ENCODE measurements at regions not wholly inside any gene's neighbourhood (a gene's known extent, or its start where the extent isn't known, plus 50 kb on each side); places are given as distances from the start of the nearest gene placed in this dataset.

GRCh38 chr12:11561411-11561810 is 88.1 kb upstream of the ETV6 start:
- intact Hi-C loops (cut with DNase I), result no loop called here
- FAIRE-seq, result no peak

GRCh38 chr12:11563785-11564739 is 85.4 kb upstream of the ETV6 start:
- Histone ChIP-seq H3K9ac (ENCODE audit: low read length in 3 of 3) (no peak overlapping the region), H3K36me3 (ENCODE audit: control insufficient read depth in 2 of 3, insufficient read depth in 3 of 3, low read length in 3 of 3) (no peaks in the 10 kb centered on the region), H3K27ac (ENCODE audit: low read depth in 2 of 2, low read length in 2 of 2) (no peak overlapping the region), H3K27me3 (ENCODE audit: control insufficient read depth, insufficient read depth, low read length) (no peaks in the 10 kb centered on the region), H3K4me1 (ENCODE audit: control insufficient read depth in 2 of 3, insufficient read depth in 2 of 3, low read depth in 1 of 3, low read length in 3 of 3) (no peaks in the 10 kb centered on the region), H3K4me3 (ENCODE audit: low read length in 3 of 3) (no peak overlapping the region), H3K9me3 (ENCODE audit: control insufficient read depth in 2 of 3, insufficient read depth in 1 of 3, low read length in 3 of 3) (no peaks in the 10 kb centered on the region)
- intact Hi-C loops (cut with DNase I), result no loop called here
- FAIRE-seq (peak; percentile 42), DNase-seq (no peak)
- TF ChIP-seq CTCF (IDR thresholded peaks at IDR 0.05; ENCODE audit: borderline replicate concordance, extremely low read depth, insufficient read depth), result no peak

More at GRCh38 chr12:11561411-11561810, 88.1 kb upstream of the ETV6 start:
- Histone ChIP-seq H3K27ac (ENCODE audit: low read depth in 2 of 2, low read length in 2 of 2) (no peak overlapping the region), H3K9me3 (ENCODE audit: control insufficient read depth in 2 of 3, insufficient read depth in 1 of 3, low read length in 3 of 3) (no peaks in the 10 kb centered on the region), H3K4me1 (ENCODE audit: control insufficient read depth in 2 of 3, insufficient read depth in 2 of 3, low read depth in 1 of 3, low read length in 3 of 3) (no peaks in the 10 kb centered on the region), H3K36me3 (ENCODE audit: control insufficient read depth in 2 of 3, insufficient read depth in 3 of 3, low read length in 3 of 3) (no peaks in the 10 kb centered on the region), H3K27me3 (ENCODE audit: control insufficient read depth, insufficient read depth, low read length) (no peaks in the 10 kb centered on the region), H3K4me3 (ENCODE audit: low read length in 3 of 3) (no peak overlapping the region), H3K9ac (ENCODE audit: low read length in 3 of 3) (no peak overlapping the region)
- no peak for TF ChIP-seq CTCF (IDR thresholded peaks at IDR 0.05; ENCODE audit: borderline replicate concordance, extremely low read depth, insufficient read depth)
- no peak for DNase-seq

GRCh38 chr12:11564984-11565651 is 84.4 kb upstream of the ETV6 start:
- intact Hi-C loops (cut with DNase I), result no loop called here
- H3K4me3 ChIP-seq (ENCODE audit: low read length in 3 of 3), result no peak overlapping the region
- no peaks in the 10 kb centered on the region for H3K36me3 ChIP-seq (ENCODE audit: control insufficient read depth in 2 of 3, insufficient read depth in 3 of 3, low read length in 3 of 3)
- no peak overlapping the region for H3K9ac ChIP-seq (ENCODE audit: low read length in 3 of 3)
- DNase-seq, result no peak
- H3K4me1 ChIP-seq (ENCODE audit: control insufficient read depth in 2 of 3, insufficient read depth in 2 of 3, low read depth in 1 of 3, low read length in 3 of 3), result no peaks in the 10 kb centered on the region
- no peak for FAIRE-seq
- H3K27me3 ChIP-seq (ENCODE audit: control insufficient read depth, insufficient read depth, low read length), result no peaks in the 10 kb centered on the region
- H3K9me3 ChIP-seq (ENCODE audit: control insufficient read depth in 2 of 3, insufficient read depth in 1 of 3, low read length in 3 of 3), result no peaks in the 10 kb centered on the region
- no peak for TF ChIP-seq CTCF (IDR thresholded peaks at IDR 0.05; ENCODE audit: borderline replicate concordance, extremely low read depth, insufficient read depth)
- no peak overlapping the region for H3K27ac ChIP-seq (ENCODE audit: low read depth in 2 of 2, low read length in 2 of 2)
